GM21737 (cell line): ENCODE measurements at regions not wholly inside any gene's neighbourhood (a gene's known extent, or its start where the extent isn't known, plus 50 kb on each side); places are given as distances from the start of the nearest gene placed in this dataset.

Experiments used
- ATAC-seq: cut with Tn5 transposase; IDR thresholded peaks from one replicate; pipeline ENCODE4 v1.9.1; 2021; ENCODE audit warnings: mild to moderate bottlenecking, moderate library complexity; ENCODE audit not compliant: unreplicated experiment

DNA sequence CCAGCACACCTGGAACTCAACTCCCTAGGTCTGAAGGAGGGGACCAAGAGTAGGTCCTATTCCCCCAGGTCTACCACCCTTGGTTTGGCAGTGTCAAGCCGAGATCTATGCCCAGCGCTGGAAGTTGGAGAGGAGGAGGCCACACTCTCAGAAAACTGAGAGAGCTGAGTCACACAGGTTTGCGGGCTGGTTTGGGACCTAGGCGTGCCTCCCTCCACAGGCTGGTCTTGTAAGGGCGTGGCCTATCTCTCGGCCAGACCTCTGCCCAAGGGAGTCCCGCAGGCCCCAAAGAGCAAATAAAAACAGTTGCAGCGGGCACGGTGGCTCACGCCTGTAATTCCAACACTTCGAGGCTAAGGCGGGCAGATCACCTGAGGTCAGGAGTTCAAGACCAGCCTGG, 52.9 kb upstream of the INTU start:
- ATAC-seq: no peak

DNA sequence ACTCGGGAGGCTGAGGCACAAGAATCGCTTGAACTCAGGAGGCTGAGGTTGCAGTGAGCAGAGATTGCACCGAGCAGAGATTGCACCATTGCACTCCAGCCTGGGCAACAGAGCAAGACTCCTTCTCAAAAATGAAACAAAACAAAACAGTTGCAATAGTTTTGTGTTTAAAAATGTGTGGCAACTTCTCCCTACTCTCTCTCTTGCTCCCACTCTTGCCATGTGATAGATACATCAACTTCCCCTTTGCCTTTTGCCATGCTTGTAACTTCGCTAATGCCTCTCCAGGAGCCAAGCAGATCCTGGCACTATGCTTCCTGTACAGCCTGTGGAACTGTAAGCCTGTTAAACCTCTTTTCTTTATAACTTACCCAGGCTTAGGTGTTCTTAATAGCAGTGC, 52.5 kb upstream of the INTU start:
- ATAC-seq: no peak

DNA sequence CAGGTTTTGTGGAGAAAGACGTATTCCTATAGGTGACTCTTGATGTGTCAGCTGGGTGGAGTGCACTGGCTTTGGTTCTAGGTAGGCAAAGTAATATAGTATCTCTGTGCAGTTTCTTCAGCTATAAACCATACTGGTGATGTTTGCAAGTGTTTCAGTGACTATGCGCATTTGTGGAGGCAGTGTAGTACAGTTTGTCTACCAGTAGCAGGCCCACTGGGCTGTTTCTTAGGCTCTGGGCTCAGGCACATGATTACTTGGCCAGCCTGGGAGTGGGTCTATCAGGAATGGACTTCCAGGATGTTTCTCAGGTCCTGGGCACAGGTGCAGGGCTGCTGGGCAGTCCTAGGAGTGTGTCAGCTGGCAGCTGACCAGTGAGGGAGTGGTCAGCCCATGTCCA, 51.9 kb upstream of the INTU start:
- no peak for ATAC-seq
